Mesenchymal stem cell (in vitro differentiated cells and primary cell): ENCODE measurements at regions not wholly inside any gene's neighbourhood (a gene's known extent, or its start where the extent isn't known, plus 50 kb on each side); places are given as distances from the start of the nearest gene placed in this dataset.

Experiments
- DNase-seq: peaks from one replicate; pipeline ENCODE4 v3.0.0-alpha.2; 2013
- H2AFZ ChIP-seq: one replicate; pipeline ENCODE4 v1.6.1; 2013; ENCODE audit warnings: low read depth, mild to moderate bottlenecking, control low read depth, inconsistent platforms, low read length, moderate library complexity
- H2AK5ac ChIP-seq: 2 replicates; pipeline ENCODE4 v1.6.1; 2013; ENCODE audit warnings: low read length, moderate library complexity, mild to moderate bottlenecking, inconsistent platforms; ENCODE audit not compliant: severe bottlenecking
- H2BK120ac ChIP-seq: one replicate; pipeline ENCODE4 v1.6.1; 2013; ENCODE audit warnings: low read depth, mild to moderate bottlenecking, inconsistent platforms, low read length, moderate library complexity
- H2BK12ac ChIP-seq, 2 experiments: one replicate each; pipeline ENCODE4 v1.6.1; 2013; ENCODE audit warnings: inconsistent platforms in 2 of 2, low read length in 2 of 2, mild to moderate bottlenecking in 2 of 2, moderate library complexity in 2 of 2, control low read depth in 1 of 2
- H2BK15ac ChIP-seq: one replicate; pipeline ENCODE4 v1.6.1; 2013; ENCODE audit warnings: mild to moderate bottlenecking, low read depth, inconsistent platforms; ENCODE audit not compliant: poor library complexity, severe bottlenecking
- H2BK5ac ChIP-seq: 2 replicates; pipeline ENCODE4 v1.6.1; 2013; ENCODE audit warnings: low read depth, mild to moderate bottlenecking, low read length, control low read depth, inconsistent platforms; ENCODE audit not compliant: poor library complexity, severe bottlenecking
- H3K14ac ChIP-seq, 2 experiments: one replicate each; pipeline ENCODE4 v1.6.1; 2013; ENCODE audit warnings: inconsistent platforms in 2 of 2, low read length in 2 of 2, control low read depth in 1 of 2, mild to moderate bottlenecking in 1 of 2, moderate library complexity in 1 of 2
- H3K18ac ChIP-seq, 2 experiments: one replicate each; pipeline ENCODE4 v1.6.1; 2013; ENCODE audit warnings: inconsistent platforms in 2 of 2, low read length in 2 of 2, control low read depth in 1 of 2, low read depth in 1 of 2, mild to moderate bottlenecking in 1 of 2
- H3K23ac ChIP-seq, 2 experiments: one replicate each; pipeline ENCODE4 v1.6.1; 2013; ENCODE audit warnings: inconsistent platforms in 2 of 2, low read length in 2 of 2, mild to moderate bottlenecking in 2 of 2, moderate library complexity in 2 of 2, control low read depth in 1 of 2
- H3K27ac ChIP-seq: 2 replicates; pipeline ENCODE4 v1.5.1; 2013; ENCODE audit warnings: mild to moderate bottlenecking, moderate library complexity, low read length, control low read depth, inconsistent platforms; ENCODE audit not compliant: poor library complexity, severe bottlenecking
- H3K27me3 ChIP-seq, 2 experiments: 2 replicates each; pipeline versions ENCODE4 v1.6.1 to v1.7.0; 2013; ENCODE audit warnings: low read length in 2 of 2, mild to moderate bottlenecking in 2 of 2, moderate library complexity in 2 of 2, control low read depth in 1 of 2, inconsistent platforms in 1 of 2; ENCODE audit not compliant: control insufficient read depth in 1 of 2, insufficient read depth in 1 of 2
- H3K36me3 ChIP-seq, 2 experiments: 2 replicates each; pipeline versions ENCODE4 v1.6.1 to v1.7.0; 2013; ENCODE audit warnings: low read length in 2 of 2, control low read depth in 1 of 2, inconsistent platforms in 1 of 2, low read depth in 1 of 2, mild to moderate bottlenecking in 1 of 2; ENCODE audit not compliant: insufficient read depth in 2 of 2, control insufficient read depth in 1 of 2
- H3K4ac ChIP-seq, 2 experiments: one replicate each; pipeline ENCODE4 v1.6.1; 2013; ENCODE audit warnings: inconsistent platforms in 2 of 2, low read length in 2 of 2, mild to moderate bottlenecking in 2 of 2, moderate library complexity in 2 of 2, control low read depth in 1 of 2, low read depth in 1 of 2
- H3K4me1 ChIP-seq: 2 replicates; pipeline ENCODE4 v1.6.1; 2013; ENCODE audit warnings: low read depth, low read length, control low read depth; ENCODE audit not compliant: control insufficient read depth, insufficient read depth
- H3K4me2 ChIP-seq: 2 replicates; pipeline ENCODE4 v1.6.1; 2013; ENCODE audit warnings: low read length, mild to moderate bottlenecking, inconsistent platforms; ENCODE audit not compliant: poor library complexity, severe bottlenecking
- H3K4me3 ChIP-seq, 2 experiments: 2 replicates each; pipeline versions ENCODE4 v1.5.1 to v1.7.0; 2013; ENCODE audit warnings: low read length in 2 of 2, mild to moderate bottlenecking in 2 of 2, control low read depth in 1 of 2, low read depth in 1 of 2; ENCODE audit not compliant: insufficient read depth in 1 of 2
- H3K79me1 ChIP-seq: replicated peaks from 2 replicates; pipeline ENCODE4 v1.6.1; 2013; ENCODE audit warnings: mild to moderate bottlenecking, control low read depth, low read length, inconsistent platforms; ENCODE audit not compliant: poor library complexity, severe bottlenecking
- H3K9ac ChIP-seq: 2 replicates; pipeline ENCODE4 v1.7.0; 2013; ENCODE audit warnings: mild to moderate bottlenecking, low read length, moderate library complexity
- H3K9me3 ChIP-seq: 2 replicates; pipeline ENCODE4 v1.7.0; 2013; ENCODE audit warnings: mild to moderate bottlenecking, low read length; ENCODE audit not compliant: control insufficient read depth
- H4K8ac ChIP-seq: one replicate; pipeline ENCODE4 v1.6.1; 2013; ENCODE audit warnings: inconsistent platforms, mild to moderate bottlenecking, low read length, moderate library complexity
- H4K91ac ChIP-seq: one replicate; pipeline ENCODE4 v1.6.1; 2013; ENCODE audit warnings: mild to moderate bottlenecking, low read length, inconsistent platforms
- whole genome bisulfite sequencing: methylation state at CpG from one replicate; pipeline ENCODE4 v1.1.7; 2013; ENCODE audit warnings: mixed read lengths; 5-methylcytosine and 5-hydroxymethylcytosine counted together

- Histone ChIP-seq H2BK120ac (no peak overlapping the region), H3K9ac (no peak overlapping the region), H3K27ac (peak overlapping the region; percentile 77), H3K79me1 (no peaks in the 10 kb centered on the region), H3K23ac (no peak overlapping the region), H3K36me3 (no peaks in the 10 kb centered on the region), H3K4ac (no peak overlapping the region), H2BK15ac (no peak overlapping the region), H4K91ac (no peak overlapping the region), H3K18ac (no peak overlapping the region), H2BK5ac (no peak overlapping the region), H3K4me3 (no peak overlapping the region), H2BK12ac (no peak overlapping the region), H3K4me1 (no peaks in the 10 kb centered on the region), H3K9me3 (no peaks in the 10 kb centered on the region), H3K27me3 (no peaks in the 10 kb centered on the region), H3K4me2 (no peak overlapping the region), H3K14ac (no peak overlapping the region), H2AFZ (no peak overlapping the region), H4K8ac (no peak overlapping the region), H2AK5ac (no peak overlapping the region)
- DNase-seq: peak; percentile 61
- WGBS: no CpG with 5 or more reads among the region's 2 CpGs
Observed at GRCh38 chr3:115401298-115401697, 222.0 kb upstream of the GAP43 start.

GRCh38 chr3:115401851-115402501, 221.3 kb upstream of the GAP43 start:
- H3K14ac ChIP-seq: no peak overlapping the region
- no peak overlapping the region for H3K4ac ChIP-seq
- peak; percentile 6 for DNase-seq
- no peak overlapping the region for H3K4me2 ChIP-seq
- no peak overlapping the region for H2BK5ac ChIP-seq
- no peak overlapping the region for H2BK12ac ChIP-seq
- no CpG with 5 or more reads among the region's 1 CpG for WGBS
- no peaks in the 10 kb centered on the region for H3K4me1 ChIP-seq
- H3K9me3 ChIP-seq: no peaks in the 10 kb centered on the region
- no peak overlapping the region for H2AFZ ChIP-seq
- H3K27ac ChIP-seq: peak overlapping the region; percentile 77
- H3K9ac ChIP-seq: no peak overlapping the region
- H3K18ac ChIP-seq: no peak overlapping the region
- H2AK5ac ChIP-seq: no peak overlapping the region
- H4K8ac ChIP-seq: no peak overlapping the region
- no peaks in the 10 kb centered on the region for H3K36me3 ChIP-seq
- no peak overlapping the region for H2BK15ac ChIP-seq
- H3K27me3 ChIP-seq: no peaks in the 10 kb centered on the region
- no peaks in the 10 kb centered on the region for H3K79me1 ChIP-seq
- no peak overlapping the region for H2BK120ac ChIP-seq
- no peak overlapping the region for H3K4me3 ChIP-seq
- no peak overlapping the region for H4K91ac ChIP-seq
- no peak overlapping the region for H3K23ac ChIP-seq

GRCh38 chr3:115402651-115403050, 220.7 kb upstream of the GAP43 start:
- no peak for DNase-seq
- Histone ChIP-seq H3K4me2 (no peak overlapping the region), H3K9ac (no peak overlapping the region), H3K27me3 (no peaks in the 10 kb centered on the region), H2AK5ac (no peak overlapping the region), H3K79me1 (no peaks in the 10 kb centered on the region), H2BK12ac (no peak overlapping the region), H2BK120ac (no peak overlapping the region), H2BK5ac (no peak overlapping the region), H3K27ac (peak overlapping the region; percentile 70), H3K4ac (no peak overlapping the region), H3K4me3 (no peak overlapping the region), H3K23ac (no peak overlapping the region), H4K91ac (no peak overlapping the region), H3K4me1 (no peaks in the 10 kb centered on the region), H3K36me3 (no peaks in the 10 kb centered on the region), H3K9me3 (no peaks in the 10 kb centered on the region), H2BK15ac (no peak overlapping the region), H4K8ac (no peak overlapping the region), H3K14ac (no peak overlapping the region), H2AFZ (no peak overlapping the region), H3K18ac (no peak overlapping the region)

- WGBS: 29% methylated on average over 2 of the region's 2 CpGs
- no peaks in the 10 kb centered on the region for H3K27me3 ChIP-seq
- H3K23ac ChIP-seq: no peak overlapping the region
- H3K36me3 ChIP-seq: no peaks in the 10 kb centered on the region
- no peak overlapping the region for H3K14ac ChIP-seq
- no peak overlapping the region for H4K8ac ChIP-seq
- no peak overlapping the region for H3K27ac ChIP-seq
- H3K4me1 ChIP-seq: no peaks in the 10 kb centered on the region
- no peak overlapping the region for H3K4me2 ChIP-seq
- H2BK15ac ChIP-seq: no peak overlapping the region
- H3K4ac ChIP-seq: no peak overlapping the region
- no peak overlapping the region for H2BK12ac ChIP-seq
- no peak overlapping the region for H2AFZ ChIP-seq
- H3K4me3 ChIP-seq: no peak overlapping the region
- no peaks in the 10 kb centered on the region for H3K79me1 ChIP-seq
- no peak overlapping the region for H2BK5ac ChIP-seq
- H3K9me3 ChIP-seq: no peaks in the 10 kb centered on the region
- no peak for DNase-seq
- no peak overlapping the region for H2BK120ac ChIP-seq
- no peak overlapping the region for H3K18ac ChIP-seq
- no peak overlapping the region for H3K9ac ChIP-seq
- no peak overlapping the region for H2AK5ac ChIP-seq
- H4K91ac ChIP-seq: no peak overlapping the region
Observed at GRCh38 chr3:115403786-115404185, 219.5 kb upstream of the GAP43 start.
